Smooth muscle cell (in vitro differentiated cells): ENCODE measurements at regions not wholly inside any gene's neighbourhood (a gene's known extent, or its start where the extent isn't known, plus 50 kb on each side); places are given as distances from the start of the nearest gene placed in this dataset.

Experiments used
- DNase-seq: peaks from one replicate; lab custom pipeline; 2025; ENCODE audit not compliant: unreplicated experiment; lab: John Stamatoyannopoulos, UW
- H2AFZ ChIP-seq: fragments of 200-600 bp; sonication (generic); 2 replicates; pipeline ENCODE4 v1.6.0; 2016; ENCODE audit warnings: antibody characterized with exemption, low read depth, mild to moderate bottlenecking
- H3F3A ChIP-seq: fragments of 200-600 bp; sonication (generic); 2 replicates; pipeline ENCODE4 v1.6.0; 2017; ENCODE audit warnings: antibody characterized with exemption, low read depth
- H3K27ac ChIP-seq: fragments of 200-600 bp; sonication (generic); 2 replicates; pipeline ENCODE4 v1.5.1; 2016; ENCODE audit warnings: low read depth, mild to moderate bottlenecking
- H3K27me3 ChIP-seq: fragments of 200-600 bp; sonication (generic); 2 replicates; pipeline ENCODE4 v1.6.1; 2016; ENCODE audit warnings: low read depth, mild to moderate bottlenecking
- H3K36me3 ChIP-seq: fragments of 200-600 bp; sonication (generic); 2 replicates; pipeline ENCODE4 v1.5.1; 2016; ENCODE audit warnings: low read depth
- H3K4me1 ChIP-seq: fragments of 200-600 bp; sonication (generic); 2 replicates; pipeline ENCODE4 v1.5.1; 2016; ENCODE audit warnings: low read depth
- H3K4me2 ChIP-seq: fragments of 200-600 bp; sonication (generic); 2 replicates; pipeline ENCODE4 v1.6.0; 2016; ENCODE audit warnings: mild to moderate bottlenecking
- H3K4me3 ChIP-seq: fragments of 200-600 bp; sonication (generic); 2 replicates; pipeline ENCODE4 v1.5.1; 2016; ENCODE audit warnings: mild to moderate bottlenecking
- H3K79me2 ChIP-seq: fragments of 200-600 bp; sonication (generic); 2 replicates; pipeline ENCODE4 v1.6.0; 2016; ENCODE audit warnings: low read depth, mild to moderate bottlenecking
- H3K9ac ChIP-seq: fragments of 200-600 bp; sonication (generic); 2 replicates; pipeline ENCODE4 v1.6.0; 2016; ENCODE audit warnings: low read depth
- H3K9me3 ChIP-seq: fragments of 200-600 bp; sonication (generic); replicated peaks from 2 replicates; pipeline ENCODE4 v1.5.1; 2016; ENCODE audit warnings: low read depth
- H4K20me1 ChIP-seq: fragments of 200-600 bp; sonication (generic); 2 replicates; pipeline ENCODE4 v1.6.0; 2016; ENCODE audit warnings: low read depth
- CTCF ChIP-seq: fragments of 200-600 bp; sonication (generic); IDR thresholded peaks from 2 replicates; pipeline ENCODE4 v1.5.1; 2017; ENCODE audit warnings: borderline replicate concordance, mild to moderate bottlenecking, antibody characterized with exemption; ENCODE audit not compliant: insufficient read depth, poor library complexity, severe bottlenecking
- WGBS: methylation state at CpG from one replicate; pipeline ENCODE4 v1.1.7; 2016; ENCODE audit warnings: low lambda C conversion rate; 5-methylcytosine and 5-hydroxymethylcytosine counted together

GRCh38 chr9:20152151-20152725 is 363.4 kb upstream of the SLC24A2 start:
- Histone ChIP-seq H2AFZ (peak overlapping the region; percentile 61), H3K4me2 (no peak overlapping the region), H3K9me3 (no peaks in the 10 kb centered on the region), H3K9ac (no peak overlapping the region), H3K36me3 (no peaks in the 10 kb centered on the region), H3K27me3 (no peaks in the 10 kb centered on the region), H3F3A (no peaks in the 10 kb centered on the region), H3K27ac (no peak overlapping the region), H3K79me2 (no peaks in the 10 kb centered on the region), H4K20me1 (no peaks in the 10 kb centered on the region), H3K4me1 (no peaks in the 10 kb centered on the region), H3K4me3 (no peak overlapping the region)
- DNase-seq: no peak
- no peak for TF ChIP-seq CTCF
- WGBS: 68% methylated on average over 3 of the region's 3 CpGs

DNA sequence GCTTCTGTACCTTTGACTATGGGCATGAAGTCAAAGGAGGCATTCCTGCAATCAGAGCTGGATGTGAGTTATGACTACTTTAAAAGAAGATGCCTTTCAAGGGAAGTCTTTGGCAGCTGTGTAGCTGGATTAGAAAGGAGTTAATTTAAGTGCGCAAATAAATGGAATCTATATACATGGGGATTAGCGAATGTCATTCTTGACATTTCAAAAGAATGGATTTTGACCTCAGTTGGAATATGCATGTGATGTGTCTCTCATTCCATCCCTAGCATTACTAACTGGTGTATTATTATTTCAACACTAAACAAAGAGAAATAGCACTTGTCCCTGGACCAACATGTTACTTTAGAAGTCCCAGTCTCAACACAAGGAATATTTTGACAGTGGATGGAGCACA is 359.6 kb upstream of the SLC24A2 start:
- TF ChIP-seq CTCF: no peak
- Histone ChIP-seq H3K4me1 (peaks cover 8% of the 10 kb centered on the region), H3K9me3 (no peaks in the 10 kb centered on the region), H4K20me1 (no peaks in the 10 kb centered on the region), H3K36me3 (no peaks in the 10 kb centered on the region), H2AFZ (no peak overlapping the region), H3K27me3 (no peaks in the 10 kb centered on the region), H3K9ac (no peak overlapping the region), H3F3A (no peaks in the 10 kb centered on the region), H3K79me2 (no peaks in the 10 kb centered on the region), H3K27ac (no peak overlapping the region), H3K4me2 (no peak overlapping the region), H3K4me3 (no peak overlapping the region)
- no peak for DNase-seq
- 84% methylated on average over 2 of the region's 2 CpGs for WGBS

DNA sequence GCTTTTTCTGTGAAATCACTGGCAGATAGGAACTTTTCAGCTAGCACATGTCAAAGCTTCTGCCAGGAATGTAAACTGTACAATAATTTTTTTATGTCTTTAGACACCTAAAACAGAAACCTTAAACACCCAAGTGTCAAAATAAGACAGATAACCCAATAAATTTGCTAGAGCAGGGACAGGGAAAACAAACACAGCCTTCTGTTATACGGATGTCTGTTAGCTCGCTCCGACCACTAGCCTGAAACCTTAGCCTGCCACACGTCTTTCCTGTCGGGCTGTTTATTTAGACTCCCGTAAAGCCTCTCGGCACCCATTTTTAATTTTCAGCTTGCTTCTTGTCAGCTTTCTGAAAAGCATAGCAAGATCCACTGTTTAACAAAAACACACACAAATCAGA is 355.4 kb upstream of the SLC24A2 start:
- Histone ChIP-seq H2AFZ (peak overlapping the region; percentile 91), H3K27me3 (no peaks in the 10 kb centered on the region), H3F3A (no peaks in the 10 kb centered on the region), H3K79me2 (no peaks in the 10 kb centered on the region), H3K9ac (no peak overlapping the region), H3K4me2 (peak overlapping the region; percentile 81), H3K27ac (no peak overlapping the region), H4K20me1 (no peaks in the 10 kb centered on the region), H3K9me3 (no peaks in the 10 kb centered on the region), H3K4me3 (peak overlapping the region; percentile 32), H3K4me1 (peaks cover 8% of the 10 kb centered on the region), H3K36me3 (no peaks in the 10 kb centered on the region)
- TF ChIP-seq CTCF: no peak
- DNase-seq: no peak
- WGBS: 16% methylated on average over 7 of the region's 7 CpGs

- TF ChIP-seq CTCF: no peak
- no peak for DNase-seq
- Histone ChIP-seq H2AFZ (no peak overlapping the region), H3K4me2 (no peak overlapping the region), H4K20me1 (no peaks in the 10 kb centered on the region), H3K4me3 (no peak overlapping the region), H3K36me3 (no peaks in the 10 kb centered on the region), H3F3A (no peaks in the 10 kb centered on the region), H3K4me1 (peaks cover 8% of the 10 kb centered on the region), H3K9ac (no peak overlapping the region), H3K27me3 (no peaks in the 10 kb centered on the region), H3K9me3 (no peaks in the 10 kb centered on the region), H3K27ac (no peak overlapping the region), H3K79me2 (no peaks in the 10 kb centered on the region)
- WGBS: 92% methylated on average over 9 of the region's 9 CpGs
Measured at GRCh38 chr9:20139763-20140290, 351.0 kb upstream of the SLC24A2 start.
